Renal pelvis (tissue), 1 donor: ENCODE measurements at regions not wholly inside any gene's neighbourhood (a gene's known extent, or its start where the extent isn't known, plus 50 kb on each side); places are given as distances from the start of the nearest gene placed in this dataset.

ENCODE experiments used
- DNase-seq: peaks from one replicate; pipeline ENCODE4 v3.0.0-alpha.2; 2013

GRCh38 chr2:150705357-150705756 lies 217.9 kb upstream of the RND3 start:
- DNase-seq, result no peak

GRCh38 chr2:150702791-150703190 lies 215.3 kb upstream of the RND3 start:
- no peak for DNase-seq

GRCh38 chr2:150700666-150701580 lies 213.5 kb upstream of the RND3 start:
- DNase-seq, result no peak

- DNase-seq, result no peak
These were observed 211.8 kb upstream of the RND3 start for GRCh38 chr2:150699218-150699617.

GRCh38 chr2:150698016-150698661 lies 210.7 kb upstream of the RND3 start:
- no peak for DNase-seq

GRCh38 chr2:150697596-150697995 lies 210.1 kb upstream of the RND3 start:
- DNase-seq, result no peak

GRCh38 chr2:150695451-150696135 lies 208.1 kb upstream of the RND3 start:
- no peak for DNase-seq

- DNase-seq, result no peak
These were observed 206.1 kb upstream of the RND3 start for GRCh38 chr2:150693556-150693955.

- no peak for DNase-seq
These were observed 203.4 kb upstream of the RND3 start for GRCh38 chr2:150690870-150691269.

GRCh38 chr2:150690261-150690660 lies 202.8 kb upstream of the RND3 start:
- no peak for DNase-seq

- no peak for DNase-seq
These were observed 202.1 kb upstream of the RND3 start for GRCh38 chr2:150689590-150689989.

GRCh38 chr2:150688016-150688415 lies 200.5 kb upstream of the RND3 start:
- no peak for DNase-seq

GRCh38 chr2:150686391-150686790 lies 198.9 kb upstream of the RND3 start:
- DNase-seq, result no peak

- no peak for DNase-seq
These were observed 193.8 kb upstream of the RND3 start for GRCh38 chr2:150681120-150681804.

- DNase-seq, result no peak
These were observed 192.1 kb upstream of the RND3 start for GRCh38 chr2:150679456-150680120.

GRCh38 chr2:150677551-150677950 lies 190.1 kb upstream of the RND3 start:
- no peak for DNase-seq

GRCh38 chr2:150676747-150677383 lies 189.4 kb upstream of the RND3 start:
- DNase-seq, result no peak

- DNase-seq, result no peak
These were observed 188.3 kb upstream of the RND3 start for GRCh38 chr2:150675807-150676206.

- no peak for DNase-seq
These were observed 186.8 kb upstream of the RND3 start for GRCh38 chr2:150674283-150674682.

GRCh38 chr2:150672311-150672710 lies 184.8 kb upstream of the RND3 start:
- DNase-seq, result no peak

GRCh38 chr2:150669492-150669891 lies 182.0 kb upstream of the RND3 start:
- DNase-seq, result no peak
